ENCODE measurements at regions not wholly inside any gene's neighbourhood (a gene's known extent, or its start where the extent isn't known, plus 50 kb on each side); places are given as distances from the start of the nearest gene placed in this dataset.

DNA sequence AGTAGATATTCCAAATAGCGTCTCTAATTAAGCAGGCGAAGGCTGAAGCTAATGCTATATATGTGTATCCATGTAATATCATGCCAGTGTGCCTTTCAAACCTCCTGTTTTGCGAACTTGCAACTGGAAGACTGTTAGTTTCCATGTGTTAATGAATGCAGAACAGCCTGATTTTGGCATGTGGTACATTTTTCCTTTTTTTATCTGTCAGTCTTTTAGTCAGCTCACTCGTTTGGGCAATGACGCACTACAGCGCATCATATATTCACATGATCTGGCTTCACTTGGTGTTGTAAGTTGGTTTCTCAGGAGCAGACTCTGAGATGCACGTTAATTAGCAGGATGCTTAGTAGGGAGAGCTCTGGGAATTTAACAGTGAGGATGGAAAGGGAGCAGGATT lies 210.4 kb upstream of the CA10 start:
- Histone ChIP-seq H3K27ac (ENCODE audit: low read depth, low read length, severe bottlenecking) (no peak overlapping the region), H3K36me3 (ENCODE audit: control insufficient read depth, insufficient read depth, low read length) (no peaks in the 10 kb centered on the region), H3K4me3 (ENCODE audit: extremely low read depth, insufficient read depth, low read length, poor library complexity, severe bottlenecking) (no peak overlapping the region), H3K4me1 (ENCODE audit: control insufficient read depth, insufficient read depth, low read length, poor library complexity, severe bottlenecking) (no peaks in the 10 kb centered on the region), H3K9me3 (ENCODE audit: control insufficient read depth, low read length) (no peaks in the 10 kb centered on the region)
- WGBS, 2 experiments (ENCODE audit: insufficient coverage in 2 of 2): 75 to 79% methylated on average over 5 to 7 of the region's 7 CpGs

DNA sequence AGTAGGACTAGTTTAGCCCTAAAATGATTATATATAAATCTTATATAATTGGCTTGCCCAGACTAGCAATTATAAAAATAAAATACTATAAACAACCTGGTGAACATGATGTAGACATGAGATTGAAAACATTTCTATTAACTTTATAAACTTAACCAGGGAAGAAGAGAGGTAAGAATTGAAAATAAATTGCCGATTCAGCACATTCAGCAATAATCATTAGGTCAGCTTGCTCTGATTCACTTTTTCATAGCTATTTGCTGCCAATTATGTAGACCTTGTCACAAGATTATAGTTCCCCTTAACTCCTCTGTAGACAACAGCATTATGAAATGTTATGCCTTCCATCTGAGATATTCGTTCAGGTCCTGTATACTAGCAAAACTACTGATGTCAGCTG lies 199.3 kb upstream of the CA10 start:
- no peaks in the 10 kb centered on the region for H3K4me1 ChIP-seq (ENCODE audit: control insufficient read depth, insufficient read depth, low read length, poor library complexity, severe bottlenecking)
- no peak overlapping the region for H3K27ac ChIP-seq (ENCODE audit: low read depth, low read length, severe bottlenecking)
- WGBS, 2 experiments (ENCODE audit: insufficient coverage in 2 of 2): 84 to 86% methylated on average over 1 to 2 of the region's 2 CpGs
- H3K36me3 ChIP-seq (ENCODE audit: control insufficient read depth, insufficient read depth, low read length): no peaks in the 10 kb centered on the region
- peaks cover 14% of the 10 kb centered on the region for H3K9me3 ChIP-seq (ENCODE audit: control insufficient read depth, low read length)
- no peak overlapping the region for H3K4me3 ChIP-seq (ENCODE audit: extremely low read depth, insufficient read depth, low read length, poor library complexity, severe bottlenecking)

DNA sequence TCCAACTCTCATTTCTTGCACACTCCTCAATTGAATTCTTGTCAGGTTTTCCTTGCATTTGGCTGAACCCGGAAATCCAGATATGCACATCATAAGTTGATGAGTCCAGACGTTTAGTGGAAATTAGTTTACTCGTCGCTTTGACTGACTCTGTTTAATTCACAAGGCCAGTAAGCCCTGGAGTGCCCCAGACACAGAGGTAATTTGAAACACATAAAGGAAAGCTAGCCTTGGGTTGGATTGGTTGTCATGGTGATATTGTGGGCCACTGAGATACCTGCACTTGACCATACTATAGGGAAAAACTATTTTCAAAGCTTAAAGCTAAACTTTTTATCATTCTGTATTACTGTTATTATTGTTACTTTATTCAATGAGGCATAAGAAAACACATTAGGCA lies 178.3 kb upstream of the CA10 start:
- no peaks in the 10 kb centered on the region for H3K36me3 ChIP-seq (ENCODE audit: control insufficient read depth, insufficient read depth, low read length)
- H3K9me3 ChIP-seq (ENCODE audit: control insufficient read depth, low read length): no peaks in the 10 kb centered on the region
- H3K4me1 ChIP-seq (ENCODE audit: control insufficient read depth, insufficient read depth, low read length, poor library complexity, severe bottlenecking): no peaks in the 10 kb centered on the region
- no peak overlapping the region for H3K4me3 ChIP-seq (ENCODE audit: extremely low read depth, insufficient read depth, low read length, poor library complexity, severe bottlenecking)
- no peak overlapping the region for H3K27ac ChIP-seq (ENCODE audit: low read depth, low read length, severe bottlenecking)
- 65 to 81% methylated on average over 3 of the region's 4 CpGs for WGBS, 2 experiments (ENCODE audit: insufficient coverage in 2 of 2)

DNA sequence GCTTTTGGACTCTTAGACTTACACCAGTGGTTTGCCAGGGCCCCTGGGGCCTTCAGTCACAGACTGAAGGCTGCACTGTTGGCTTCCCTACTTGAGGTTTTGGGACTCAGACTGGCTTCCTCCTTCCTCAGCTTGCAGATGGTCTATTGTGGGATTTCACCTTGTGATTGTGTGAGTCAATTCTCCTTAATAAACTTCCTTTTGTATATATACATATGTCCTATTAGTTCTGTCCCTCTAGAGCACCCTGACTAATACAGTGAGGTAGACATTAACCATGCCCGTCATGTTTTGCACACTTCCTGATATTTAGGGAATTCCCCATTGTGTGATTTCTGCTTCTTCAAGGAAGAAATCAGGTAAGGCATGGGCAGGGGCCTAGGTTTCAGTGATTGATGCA lies 147.8 kb upstream of the CA10 start:
- 89 to 100% methylated on average over 1 of the region's 1 CpG for WGBS, 2 experiments (ENCODE audit: insufficient coverage in 2 of 2)
- H3K36me3 ChIP-seq (ENCODE audit: control insufficient read depth, insufficient read depth, low read length): no peaks in the 10 kb centered on the region
- no peaks in the 10 kb centered on the region for H3K4me1 ChIP-seq (ENCODE audit: control insufficient read depth, insufficient read depth, low read length, poor library complexity, severe bottlenecking)
- H3K27ac ChIP-seq (ENCODE audit: low read depth, low read length, severe bottlenecking): no peak overlapping the region
- no peak overlapping the region for H3K4me3 ChIP-seq (ENCODE audit: extremely low read depth, insufficient read depth, low read length, poor library complexity, severe bottlenecking)
- H3K9me3 ChIP-seq (ENCODE audit: control insufficient read depth, low read length): no peaks in the 10 kb centered on the region

DNA sequence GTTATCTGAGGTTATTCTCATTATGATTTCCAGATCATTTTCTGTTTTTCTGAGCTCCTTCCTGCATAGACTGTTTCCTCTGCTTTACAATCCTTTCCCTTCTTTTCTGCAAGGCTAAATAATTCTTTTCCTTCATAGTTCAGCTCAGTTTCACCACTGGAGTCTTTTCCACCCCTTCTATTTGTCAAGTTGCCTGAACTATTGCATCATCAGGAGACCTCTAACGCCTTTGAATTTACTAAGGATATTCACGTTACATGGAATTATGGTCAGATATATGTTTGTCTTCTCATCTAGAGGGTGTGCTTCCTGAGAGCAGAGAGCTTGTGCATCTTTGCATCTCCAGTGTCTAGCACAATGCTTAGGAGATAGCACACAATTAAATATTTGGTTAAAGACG lies 140.4 kb upstream of the CA10 start:
- Histone ChIP-seq H3K36me3 (ENCODE audit: control insufficient read depth, insufficient read depth, low read length) (no peaks in the 10 kb centered on the region), H3K9me3 (ENCODE audit: control insufficient read depth, low read length) (no peaks in the 10 kb centered on the region), H3K4me1 (ENCODE audit: control insufficient read depth, insufficient read depth, low read length, poor library complexity, severe bottlenecking) (no peaks in the 10 kb centered on the region), H3K4me3 (ENCODE audit: extremely low read depth, insufficient read depth, low read length, poor library complexity, severe bottlenecking) (no peak overlapping the region), H3K27ac (ENCODE audit: low read depth, low read length, severe bottlenecking) (no peak overlapping the region)
- no CpG with 5 or more reads among the region's 3 CpGs for WGBS, 2 experiments (ENCODE audit: insufficient coverage in 2 of 2)

DNA sequence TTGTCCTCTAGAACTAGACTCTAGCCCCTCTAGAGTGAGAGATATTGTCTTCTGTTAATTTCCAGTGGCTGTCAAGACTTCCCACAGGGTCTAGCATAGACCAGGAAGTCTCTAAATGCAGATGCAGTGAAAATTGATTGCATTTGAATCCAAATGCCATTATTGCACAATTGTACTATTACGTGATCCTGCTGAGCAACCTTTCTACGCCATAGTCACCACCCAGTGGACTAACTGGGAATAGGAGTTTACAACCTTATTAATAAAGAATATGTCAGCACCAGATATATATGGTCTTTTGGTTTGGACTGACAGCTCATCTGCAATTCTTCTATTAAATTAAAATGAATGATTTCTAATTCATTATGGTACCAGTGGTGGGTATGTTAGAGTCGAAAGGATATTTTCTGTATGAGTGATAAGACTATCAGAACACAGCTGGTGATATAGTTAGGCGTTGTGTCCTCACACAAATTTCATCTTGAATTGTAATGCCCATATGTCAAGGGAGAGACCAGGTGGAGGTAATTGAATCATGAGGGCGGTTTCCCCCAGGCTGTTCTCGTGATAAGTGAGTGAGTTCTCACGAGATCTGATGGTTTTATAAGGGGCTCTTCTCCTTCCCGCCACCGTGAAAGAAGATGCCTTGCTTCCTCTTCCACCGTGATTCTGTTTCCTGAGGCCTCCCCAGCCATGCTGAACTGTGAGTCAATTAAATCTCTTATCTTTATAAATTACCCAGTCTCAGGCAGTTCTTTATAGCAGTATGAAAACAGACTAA lies 138.9 kb upstream of the CA10 start:
- H3K4me3 ChIP-seq (ENCODE audit: extremely low read depth, insufficient read depth, low read length, poor library complexity, severe bottlenecking): no peak overlapping the region
- WGBS, 2 experiments (ENCODE audit: insufficient coverage in 2 of 2): 67% methylated on average over 2 of the region's 10 CpGs; no CpG with 5 or more reads in 1 of the 2 experiments
- no peaks in the 10 kb centered on the region for H3K36me3 ChIP-seq (ENCODE audit: control insufficient read depth, insufficient read depth, low read length)
- H3K4me1 ChIP-seq (ENCODE audit: control insufficient read depth, insufficient read depth, low read length, poor library complexity, severe bottlenecking): no peaks in the 10 kb centered on the region
- peaks cover 2% of the 10 kb centered on the region for H3K9me3 ChIP-seq (ENCODE audit: control insufficient read depth, low read length)
- H3K27ac ChIP-seq (ENCODE audit: low read depth, low read length, severe bottlenecking): no peak overlapping the region

DNA sequence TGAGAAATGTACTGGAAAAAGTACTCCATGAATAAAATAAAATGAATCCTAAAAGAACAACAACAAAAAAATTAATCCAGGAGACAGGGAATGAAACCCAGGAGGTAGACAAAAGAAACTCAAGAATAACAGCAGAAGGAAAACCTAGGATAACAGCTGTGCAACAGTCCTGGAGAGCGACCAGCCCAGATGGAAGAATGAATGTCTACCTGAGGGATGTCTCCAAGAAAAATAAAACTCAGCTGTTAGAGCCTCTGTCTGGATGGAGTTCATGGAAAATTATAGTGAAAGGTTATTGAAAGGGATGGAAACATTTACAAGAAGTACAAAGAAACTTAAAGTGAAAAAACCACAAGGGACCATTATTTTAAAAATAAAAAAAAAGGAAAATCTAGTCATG lies 135.8 kb upstream of the CA10 start:
- WGBS, 2 experiments (ENCODE audit: insufficient coverage in 2 of 2): 56 to 64% methylated on average over 1 of the region's 1 CpG
- Histone ChIP-seq H3K9me3 (ENCODE audit: control insufficient read depth, low read length) (peaks cover 2% of the 10 kb centered on the region), H3K4me1 (ENCODE audit: control insufficient read depth, insufficient read depth, low read length, poor library complexity, severe bottlenecking) (no peaks in the 10 kb centered on the region), H3K27ac (ENCODE audit: low read depth, low read length, severe bottlenecking) (no peak overlapping the region), H3K4me3 (ENCODE audit: extremely low read depth, insufficient read depth, low read length, poor library complexity, severe bottlenecking) (no peak overlapping the region), H3K36me3 (ENCODE audit: control insufficient read depth, insufficient read depth, low read length) (no peaks in the 10 kb centered on the region)

DNA sequence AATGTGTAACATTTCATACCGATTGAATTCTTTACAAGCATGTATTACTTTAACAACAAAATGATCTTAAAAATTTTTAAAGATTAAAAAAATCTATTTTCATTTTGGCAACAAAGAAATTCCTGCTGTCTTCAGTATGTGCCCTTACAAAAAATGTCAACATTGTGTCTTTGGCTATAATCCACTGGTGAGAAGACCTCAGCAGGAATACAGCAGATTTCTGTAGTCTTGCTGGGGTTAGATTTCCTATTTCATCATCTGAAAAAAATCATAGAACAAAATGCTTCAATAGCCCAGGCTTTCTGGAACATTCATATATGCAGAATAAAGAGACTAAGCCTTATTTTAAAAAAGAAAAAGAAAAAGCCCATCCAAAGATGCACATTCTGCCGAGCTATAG lies 129.1 kb upstream of the CA10 start:
- H3K36me3 ChIP-seq (ENCODE audit: control insufficient read depth, insufficient read depth, low read length): no peaks in the 10 kb centered on the region
- H3K9me3 ChIP-seq (ENCODE audit: control insufficient read depth, low read length): no peaks in the 10 kb centered on the region
- H3K27ac ChIP-seq (ENCODE audit: low read depth, low read length, severe bottlenecking): no peak overlapping the region
- no CpG with 5 or more reads among the region's 2 CpGs for WGBS, 2 experiments (ENCODE audit: insufficient coverage in 2 of 2)
- H3K4me3 ChIP-seq (ENCODE audit: extremely low read depth, insufficient read depth, low read length, poor library complexity, severe bottlenecking): no peak overlapping the region
- no peaks in the 10 kb centered on the region for H3K4me1 ChIP-seq (ENCODE audit: control insufficient read depth, insufficient read depth, low read length, poor library complexity, severe bottlenecking)

DNA sequence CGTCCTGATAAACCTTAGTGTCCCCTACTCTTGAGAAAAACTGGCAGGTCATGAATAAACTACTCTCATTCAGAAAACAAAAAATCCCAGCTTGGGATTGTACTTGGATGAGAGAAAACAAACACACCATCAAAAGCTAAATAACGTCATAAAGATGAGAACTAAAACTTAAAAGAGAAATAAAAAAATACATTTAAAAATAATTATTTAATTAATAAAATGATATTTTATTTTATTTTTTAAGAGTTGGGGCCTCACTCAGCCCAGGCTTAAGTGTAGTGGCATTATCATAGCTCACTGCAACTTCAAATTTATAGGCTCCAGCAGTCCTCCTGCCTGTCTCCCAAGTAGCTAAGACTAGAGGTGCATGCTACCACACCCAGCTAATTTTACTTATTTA lies 125.4 kb upstream of the CA10 start:
- no peak overlapping the region for H3K27ac ChIP-seq (ENCODE audit: low read depth, low read length, severe bottlenecking)
- H3K4me3 ChIP-seq (ENCODE audit: extremely low read depth, insufficient read depth, low read length, poor library complexity, severe bottlenecking): no peak overlapping the region
- H3K9me3 ChIP-seq (ENCODE audit: control insufficient read depth, low read length): peaks cover 4% of the 10 kb centered on the region
- H3K4me1 ChIP-seq (ENCODE audit: control insufficient read depth, insufficient read depth, low read length, poor library complexity, severe bottlenecking): no peaks in the 10 kb centered on the region
- no CpG with 5 or more reads among the region's 2 CpGs for WGBS, 2 experiments (ENCODE audit: insufficient coverage in 2 of 2)
- no peaks in the 10 kb centered on the region for H3K36me3 ChIP-seq (ENCODE audit: control insufficient read depth, insufficient read depth, low read length)

DNA sequence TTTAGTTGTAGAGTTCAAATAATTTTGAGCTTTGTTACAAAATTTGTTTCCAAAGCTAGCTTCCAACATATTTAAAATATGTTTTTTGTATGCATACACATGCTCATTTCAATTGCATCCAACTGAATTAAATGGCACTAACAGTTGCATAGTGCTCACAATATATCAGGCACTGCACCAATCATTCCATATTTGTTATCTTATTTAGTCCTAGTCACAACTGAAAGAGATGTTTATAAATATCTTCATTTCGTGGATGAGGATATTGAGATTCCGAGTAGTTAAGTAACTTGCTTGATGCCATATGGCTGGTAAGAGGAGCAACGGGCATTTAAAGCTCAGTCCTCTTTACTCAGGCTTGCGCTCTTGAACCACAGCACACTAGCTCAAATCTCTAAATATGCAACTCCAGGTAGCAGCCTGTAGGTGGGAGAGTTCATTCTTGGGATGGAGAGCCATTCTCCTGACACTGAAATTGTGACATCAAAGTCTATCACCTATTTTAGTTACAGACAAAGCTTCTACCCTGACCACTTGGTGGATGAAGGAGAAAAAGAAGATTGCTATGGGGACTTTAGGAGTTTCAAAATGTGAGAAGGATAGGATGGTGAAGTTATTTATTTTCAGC lies 118.0 kb upstream of the CA10 start:
- no peak overlapping the region for H3K4me3 ChIP-seq (ENCODE audit: extremely low read depth, insufficient read depth, low read length, poor library complexity, severe bottlenecking)
- H3K9me3 ChIP-seq (ENCODE audit: control insufficient read depth, low read length): peaks cover 4% of the 10 kb centered on the region
- no peaks in the 10 kb centered on the region for H3K36me3 ChIP-seq (ENCODE audit: control insufficient read depth, insufficient read depth, low read length)
- WGBS, 2 experiments (ENCODE audit: insufficient coverage in 2 of 2): no CpG with 5 or more reads among the region's 4 CpGs
- H3K4me1 ChIP-seq (ENCODE audit: control insufficient read depth, insufficient read depth, low read length, poor library complexity, severe bottlenecking): no peaks in the 10 kb centered on the region
- no peak overlapping the region for H3K27ac ChIP-seq (ENCODE audit: low read depth, low read length, severe bottlenecking)

DNA sequence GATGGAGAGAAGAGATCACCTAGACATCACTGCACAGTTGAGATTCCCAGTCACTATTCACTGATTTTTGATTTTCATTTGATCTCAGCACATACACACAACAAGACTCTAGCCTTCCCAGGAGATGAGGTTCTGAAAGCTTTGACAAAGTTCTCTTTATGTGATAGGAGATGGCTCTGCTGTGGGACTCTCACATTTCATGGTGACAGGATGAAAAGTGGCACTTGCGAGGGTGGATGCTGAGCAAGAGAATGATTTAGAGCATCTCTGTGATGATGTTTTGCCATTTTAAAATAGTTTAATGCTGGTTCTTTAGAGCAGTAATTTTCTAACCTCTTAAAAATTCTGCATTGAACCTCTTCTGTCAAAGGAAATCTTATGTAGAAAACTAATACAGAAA lies 113.3 kb upstream of the CA10 start:
- H3K9me3 ChIP-seq (ENCODE audit: control insufficient read depth, low read length): no peaks in the 10 kb centered on the region

More for the DNA sequence above, 113.3 kb upstream of the CA10 start:
- Histone ChIP-seq H3K4me3 (ENCODE audit: extremely low read depth, insufficient read depth, low read length, poor library complexity, severe bottlenecking) (no peak overlapping the region), H3K36me3 (ENCODE audit: control insufficient read depth, insufficient read depth, low read length) (no peaks in the 10 kb centered on the region), H3K4me1 (ENCODE audit: control insufficient read depth, insufficient read depth, low read length, poor library complexity, severe bottlenecking) (no peaks in the 10 kb centered on the region), H3K27ac (ENCODE audit: low read depth, low read length, severe bottlenecking) (no peak overlapping the region)
- WGBS, 2 experiments (ENCODE audit: insufficient coverage in 2 of 2): 100% methylated on average over 1 of the region's 1 CpG; no CpG with 5 or more reads in 1 of the 2 experiments
